Hematopoietic multipotent progenitor cell treated with erythropoietin and hydrocortisone succinate and interleukin-3 and kit ligand, for 4 days (in vitro differentiated cells): ENCODE measurements at regions not wholly inside any gene's neighbourhood (a gene's known extent, or its start where the extent isn't known, plus 50 kb on each side); places are given as distances from the start of the nearest gene placed in this dataset.

Experiments used
- DNase-seq: peaks from one replicate; pipeline ENCODE4 v3.0.0-alpha.2; 2015

DNA sequence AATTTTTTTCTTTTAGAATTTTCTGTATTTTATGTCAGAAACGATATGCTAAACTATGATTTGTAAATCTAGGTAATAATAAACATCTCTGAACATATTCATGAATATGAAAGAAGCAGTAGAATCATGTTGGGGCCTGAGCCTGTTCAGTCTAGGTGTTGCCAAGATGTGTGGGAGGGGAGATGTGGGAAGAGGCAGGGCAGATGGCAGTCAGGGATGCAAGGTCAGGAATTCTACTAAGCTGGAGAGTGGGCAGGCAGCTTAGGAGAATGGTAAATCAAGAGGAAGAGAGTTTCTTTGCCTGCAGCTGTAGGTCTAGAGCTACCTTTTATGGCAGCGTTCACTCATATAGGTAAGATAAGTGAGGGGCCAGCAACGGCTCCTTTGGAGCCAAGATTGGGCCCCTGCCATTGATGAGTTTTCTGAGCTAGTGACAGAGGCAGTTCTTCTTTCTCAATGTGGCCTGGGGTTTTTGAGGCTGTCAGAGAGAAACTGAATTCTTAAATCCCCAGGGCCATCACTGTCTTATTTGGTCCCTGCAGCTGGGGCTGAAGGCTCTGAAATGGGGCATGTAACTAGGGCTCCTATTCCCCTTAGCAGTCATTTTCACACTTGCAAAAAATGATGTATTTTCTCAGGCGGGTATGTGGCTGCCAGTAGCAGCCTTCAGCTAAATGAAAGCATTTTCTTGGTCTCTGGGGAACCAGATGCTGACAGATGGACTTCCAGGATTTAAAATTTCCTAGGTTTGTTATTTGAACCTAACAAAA, 232.8 kb downstream of the PIK3C3 start:
- DNase-seq, result no peak

GRCh38 chr18:42190643-42191042, 235.6 kb downstream of the PIK3C3 start:
- DNase-seq, result no peak

DNA sequence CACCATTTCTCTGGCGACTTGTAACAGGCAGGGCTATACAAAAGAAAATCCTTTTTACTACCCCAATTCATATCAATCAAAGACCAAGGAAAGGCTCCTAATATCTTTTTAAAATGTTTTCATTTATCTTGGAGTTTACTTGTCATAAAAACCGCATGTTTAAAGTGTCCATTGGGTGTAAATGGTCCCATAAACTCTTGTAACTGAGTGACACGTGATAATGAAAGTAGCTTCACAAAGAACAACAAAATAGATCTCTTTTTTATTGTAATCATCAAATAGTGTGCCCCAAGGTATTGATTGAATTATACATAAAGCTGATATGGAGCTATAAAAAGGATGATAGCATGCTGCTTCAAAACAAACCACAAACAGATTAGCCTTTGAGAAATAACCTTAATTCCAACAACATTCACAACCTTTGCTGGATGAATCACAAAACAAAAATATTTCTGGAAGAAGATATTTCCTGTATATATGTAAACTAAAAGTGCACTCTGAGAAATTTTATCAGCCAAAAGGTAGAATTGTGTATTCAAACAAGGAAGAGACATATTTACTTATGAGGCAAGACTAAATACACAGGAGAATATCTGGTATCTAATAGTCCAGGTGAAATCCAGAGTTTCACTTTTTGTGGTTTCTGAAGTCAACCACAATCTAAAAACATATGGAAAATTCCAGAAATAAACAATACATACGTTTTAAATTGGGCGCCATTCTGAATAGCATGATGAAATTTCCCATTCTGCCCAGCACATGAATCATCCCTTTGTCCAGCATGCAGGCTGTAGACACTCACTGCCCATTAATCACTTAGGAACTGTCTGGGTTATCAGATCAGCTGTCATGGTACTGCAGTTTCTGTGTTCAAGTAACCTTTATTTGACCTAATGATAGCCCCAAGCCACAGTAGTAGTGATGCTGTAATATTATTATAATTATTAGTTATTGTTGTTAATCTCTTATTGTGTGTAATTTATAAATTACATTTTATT, 237.5 kb downstream of the PIK3C3 start:
- no peak for DNase-seq

GRCh38 chr18:42196651-42197050, 241.6 kb downstream of the PIK3C3 start:
- DNase-seq, result no peak

- no peak for DNase-seq
Measured at GRCh38 chr18:42201137-42201536, 246.1 kb downstream of the PIK3C3 start.

DNA sequence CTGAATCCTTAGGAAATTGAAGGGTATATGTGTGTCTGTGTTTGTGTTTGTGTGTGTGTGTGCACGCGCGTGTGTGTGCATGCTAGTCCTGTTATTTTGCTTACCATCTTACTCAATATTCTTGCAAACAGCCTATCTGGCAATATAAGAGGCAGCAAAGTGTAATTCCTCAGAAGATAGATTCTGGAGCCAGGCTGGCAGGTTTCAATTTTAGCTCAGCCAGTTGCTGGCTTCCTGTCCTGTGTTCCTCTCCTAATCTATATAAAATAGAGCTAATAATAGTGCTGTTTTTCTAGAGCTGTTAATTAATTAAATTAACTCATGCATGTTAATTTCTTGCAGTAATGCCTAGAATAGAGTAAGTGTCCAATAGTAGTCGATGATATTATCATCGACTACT, 256.2 kb downstream of the PIK3C3 start:
- DNase-seq, result no peak

DNA sequence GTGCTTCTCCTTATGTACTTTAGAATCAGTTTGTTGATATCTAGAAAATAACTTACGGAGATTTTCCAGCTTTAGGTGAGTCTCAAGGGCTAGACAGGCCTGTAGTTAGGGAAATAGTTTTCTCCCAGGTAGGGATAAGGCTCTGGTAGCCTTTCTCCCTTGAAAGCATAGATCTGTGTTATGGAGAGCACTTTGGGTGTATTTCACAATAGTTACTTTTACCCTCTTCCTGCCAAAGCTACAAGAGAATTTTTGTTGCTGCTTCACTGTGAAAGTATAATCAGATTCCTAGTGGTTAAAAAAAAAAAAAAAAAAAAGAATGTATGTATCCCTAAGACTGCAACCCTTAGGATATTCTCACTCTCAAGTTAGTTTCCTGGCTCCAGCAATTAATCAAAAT, 267.5 kb downstream of the PIK3C3 start:
- no peak for DNase-seq

DNA sequence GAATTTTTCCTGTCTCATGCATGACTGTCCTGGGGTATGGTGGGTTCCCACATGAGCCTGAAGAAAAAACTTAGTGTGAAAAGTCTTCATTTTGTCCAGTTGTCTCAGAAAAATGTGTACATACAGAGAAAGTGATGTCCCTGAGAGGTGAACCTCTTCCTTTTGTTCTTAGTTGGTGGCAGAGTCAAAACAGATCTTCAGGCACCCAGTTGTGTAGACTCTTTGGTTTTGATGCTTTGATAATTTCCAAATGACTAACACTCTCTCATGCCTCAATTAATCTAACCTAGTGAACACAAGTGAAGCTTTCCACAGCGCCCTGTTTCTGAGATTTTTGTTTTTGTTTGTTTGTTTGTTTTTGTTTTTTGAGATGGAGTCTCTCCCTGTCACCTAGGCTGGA, 273.5 kb downstream of the PIK3C3 start:
- no peak for DNase-seq

DNA sequence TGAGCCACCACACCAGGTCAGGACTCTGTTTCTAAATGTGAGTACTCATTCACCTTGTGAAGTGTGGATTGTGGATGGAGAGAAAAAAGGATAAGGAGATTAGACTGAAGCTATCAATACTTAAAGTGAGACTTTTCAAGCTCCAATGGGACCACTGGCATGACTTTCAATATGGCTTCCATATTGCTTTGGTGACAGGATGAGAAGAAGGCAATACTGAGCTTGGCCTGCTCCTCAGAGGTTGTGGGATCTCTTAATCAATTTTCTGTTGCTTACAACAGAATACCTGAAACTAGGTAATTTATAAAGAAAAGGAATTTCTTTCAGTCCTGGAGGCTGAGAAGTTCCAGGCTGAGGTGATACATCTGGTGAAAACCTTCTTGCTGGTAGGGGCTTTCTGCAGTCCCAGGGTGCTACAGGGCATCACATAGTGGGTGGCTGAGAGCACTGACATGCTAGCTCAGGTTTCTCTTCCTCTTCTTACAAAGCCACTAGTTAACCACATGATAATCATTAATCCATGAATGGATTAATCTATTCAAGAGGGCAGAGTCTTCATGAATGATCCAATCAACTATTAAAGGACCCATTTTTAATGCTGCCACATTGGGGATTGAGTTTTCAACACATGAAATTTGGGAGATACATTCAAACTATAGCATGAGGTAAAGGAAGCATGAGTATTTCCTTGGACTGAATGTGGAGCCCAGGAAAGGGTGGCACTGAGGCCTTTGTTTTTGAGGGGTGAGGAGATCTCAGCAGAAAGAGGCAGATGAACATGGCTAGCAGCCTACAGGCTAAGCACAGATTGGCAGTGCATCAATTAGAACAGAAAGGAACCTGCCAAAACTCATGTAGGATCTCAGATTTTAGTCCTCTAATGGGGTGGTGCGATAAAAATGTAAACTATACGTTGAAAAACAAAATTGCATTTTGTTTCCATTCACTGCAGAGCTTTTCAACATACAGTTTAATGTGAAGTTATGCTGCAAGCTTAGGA, 274.5 kb downstream of the PIK3C3 start:
- DNase-seq, result no peak

DNA sequence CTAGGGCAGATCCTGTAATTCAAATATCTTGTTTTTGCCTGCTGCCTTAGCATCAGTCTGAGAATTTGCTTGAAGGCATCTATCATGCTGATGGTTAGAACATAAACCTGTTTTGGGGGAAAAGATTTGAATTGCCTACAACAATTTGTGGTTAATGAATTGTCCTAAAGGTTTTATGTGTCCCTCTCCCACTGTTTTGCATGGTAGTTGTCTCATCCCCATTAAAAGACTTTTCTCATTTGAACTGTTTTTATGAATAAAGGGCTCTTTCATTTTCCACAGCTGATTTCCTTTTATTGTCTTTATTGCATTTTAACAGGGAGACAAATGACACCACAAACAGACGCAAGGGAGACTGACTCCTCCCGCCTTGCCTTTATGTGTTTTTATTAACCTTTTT, 275.6 kb downstream of the PIK3C3 start:
- no peak for DNase-seq

- no peak for DNase-seq
Measured at GRCh38 chr18:42231284-42231683, 276.2 kb downstream of the PIK3C3 start.

DNA sequence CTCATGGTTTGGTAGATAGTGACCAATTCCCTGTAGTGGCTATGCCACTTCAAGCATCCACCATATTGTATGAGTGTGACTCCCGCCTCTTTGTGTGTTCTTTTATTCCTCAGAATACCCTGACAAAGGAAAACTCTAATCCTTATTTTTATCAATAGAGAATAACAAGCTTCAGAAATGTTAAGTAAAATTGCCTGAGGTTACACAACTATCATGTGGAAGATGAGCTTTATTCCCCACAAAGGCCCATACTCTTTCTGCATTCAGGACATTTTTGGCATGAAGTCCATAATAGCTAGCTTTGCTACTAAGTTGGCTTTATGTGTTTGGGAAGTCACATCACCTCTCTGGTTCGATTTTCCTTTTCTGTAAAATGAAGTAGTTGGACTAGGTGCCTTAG, 276.8 kb downstream of the PIK3C3 start:
- no peak for DNase-seq

GRCh38 chr18:42233908-42234307, 278.9 kb downstream of the PIK3C3 start:
- no peak for DNase-seq

GRCh38 chr18:42242758-42243157, 287.7 kb downstream of the PIK3C3 start:
- DNase-seq, result no peak

DNA sequence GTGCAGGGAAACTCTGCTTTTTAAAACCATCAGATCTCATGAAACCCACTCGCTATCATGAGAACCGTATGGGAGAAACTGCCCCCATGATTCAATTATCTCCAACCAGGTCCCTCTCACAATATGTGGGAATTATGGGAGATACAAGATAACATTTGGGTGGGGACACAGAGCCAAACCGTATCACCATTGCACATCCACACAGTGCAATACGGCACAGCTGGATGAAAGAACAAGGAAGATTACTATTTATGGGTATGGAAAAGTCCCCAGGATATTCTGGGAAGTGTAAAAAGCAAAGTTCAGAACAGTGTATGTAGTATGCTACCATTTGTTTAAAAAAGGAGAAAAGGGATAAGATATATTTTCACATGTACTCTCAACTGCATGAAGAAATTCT, 290.1 kb downstream of the PIK3C3 start:
- DNase-seq, result no peak

DNA sequence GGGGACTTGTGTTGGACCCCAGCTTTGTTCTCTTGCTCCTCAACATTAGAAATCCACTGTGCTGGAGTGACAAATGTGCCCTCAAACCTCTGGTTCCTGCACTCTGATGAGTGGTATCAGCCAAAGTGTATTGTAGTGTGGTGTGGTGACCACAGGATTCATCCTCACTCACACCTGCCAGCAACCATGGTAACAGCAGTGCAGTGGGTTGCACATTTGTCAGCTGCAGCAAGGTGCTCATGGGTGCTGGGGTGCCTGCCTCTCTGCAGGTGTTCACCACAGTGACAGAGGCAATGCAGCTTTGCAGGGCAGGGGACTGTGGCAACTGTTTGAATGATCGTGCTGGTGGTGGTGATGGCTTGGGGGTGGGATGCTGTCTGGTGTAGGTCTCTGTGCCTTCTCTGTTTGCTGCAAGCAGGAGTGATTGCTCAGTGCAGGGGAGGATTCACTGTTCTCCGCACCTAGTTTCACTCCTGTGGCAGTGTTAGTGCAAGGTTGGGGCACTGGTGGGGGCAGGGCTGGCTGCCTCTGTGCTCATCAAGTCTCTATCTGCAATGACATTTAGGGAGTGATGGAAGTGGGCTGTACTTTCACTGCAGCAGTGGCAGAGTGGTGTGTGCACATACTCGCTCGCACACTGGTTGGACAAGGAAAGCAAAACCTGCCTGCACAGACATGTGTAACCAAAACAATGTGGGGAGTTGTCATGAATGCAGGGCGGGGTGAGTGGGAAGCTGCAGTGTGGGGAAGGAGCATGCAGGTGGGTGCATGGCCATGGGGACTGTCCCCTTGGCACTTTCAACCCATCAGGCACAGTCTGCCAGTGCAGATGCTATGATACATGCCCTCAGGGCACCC, 301.1 kb downstream of the PIK3C3 start:
- DNase-seq, result no peak

- no peak for DNase-seq
Measured at GRCh38 chr18:42258301-42258965, 303.4 kb downstream of the PIK3C3 start.

DNA sequence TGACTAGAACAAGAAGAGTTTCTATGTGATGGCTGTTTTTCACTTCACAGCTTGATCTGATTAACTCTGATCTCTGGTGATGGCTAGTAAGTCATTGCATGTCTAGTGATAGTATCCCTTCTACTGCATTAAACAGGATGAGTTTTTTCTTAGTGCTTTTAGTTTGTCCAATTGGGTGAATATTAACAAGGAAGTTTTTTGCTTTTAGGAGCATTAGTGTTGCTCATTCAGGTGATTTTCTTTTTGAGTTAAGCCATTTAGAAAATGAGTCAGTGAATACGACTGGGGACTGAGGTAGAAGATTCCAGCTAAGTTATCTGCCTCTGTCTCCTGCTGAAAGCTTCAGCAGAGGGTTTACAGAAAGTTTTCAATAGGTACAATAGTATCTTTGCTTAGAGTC, 306.7 kb downstream of the PIK3C3 start:
- no peak for DNase-seq

DNA sequence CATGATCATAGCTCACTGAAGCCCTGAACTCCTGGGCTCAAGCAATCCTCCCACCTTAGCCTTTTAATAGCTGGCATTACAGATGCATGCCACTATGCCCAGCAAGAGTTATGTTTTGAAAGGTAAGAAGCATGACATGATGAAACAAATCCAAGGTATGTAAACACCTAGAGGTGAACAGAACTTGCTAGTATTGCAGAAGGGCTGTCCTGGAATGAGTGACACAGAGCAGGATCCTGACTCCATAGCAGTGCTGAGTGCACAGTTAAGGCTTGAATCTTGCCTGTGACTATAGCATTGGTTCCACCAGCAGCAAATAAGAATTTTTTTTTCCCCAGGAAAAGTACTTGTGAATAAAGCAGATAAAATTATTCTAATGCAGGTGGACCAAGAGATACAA, 309.5 kb downstream of the PIK3C3 start:
- no peak for DNase-seq

- DNase-seq, result no peak
Measured at GRCh38 chr18:42268186-42268725, 313.2 kb downstream of the PIK3C3 start.

DNA sequence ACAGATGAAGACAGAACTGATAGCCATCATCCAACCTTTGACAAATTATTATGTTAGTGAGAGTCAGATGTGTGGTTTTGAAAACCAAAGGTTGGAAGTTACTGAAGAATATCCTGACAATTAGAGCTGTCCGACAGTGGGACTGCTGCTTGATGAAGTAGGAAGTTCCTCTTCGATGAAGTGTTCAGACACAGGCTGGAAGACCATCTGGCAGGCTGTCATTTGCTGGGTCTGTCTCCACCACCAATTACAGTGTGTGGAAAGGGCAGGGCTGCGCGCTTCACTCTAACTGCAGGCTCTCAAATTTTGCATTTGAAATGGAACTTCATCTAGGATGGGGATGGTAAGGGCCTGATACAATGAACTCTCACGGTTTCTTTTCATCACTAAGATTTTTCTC, 313.8 kb downstream of the PIK3C3 start:
- no peak for DNase-seq
